SU-DHL-6 (cell line): ENCODE measurements at regions not wholly inside any gene's neighbourhood (a gene's known extent, or its start where the extent isn't known, plus 50 kb on each side); places are given as distances from the start of the nearest gene placed in this dataset.

Source experiments
- CTCF ChIP-seq: fragments of 200-600 bp; sonication (generic); IDR thresholded peaks from one replicate; pipeline ENCODE4 v1.5.1; 2017; ENCODE audit warnings: antibody characterized with exemption, mild to moderate bottlenecking, low read length, moderate library complexity; ENCODE audit not compliant: insufficient read depth, poor library complexity, severe bottlenecking
- EZH2phosphoT487 ChIP-seq: fragments of 200-600 bp; sonication (generic), shearing (Covaris generic); conservative IDR thresholded peaks from 2 replicates; pipeline ENCODE4 v1.6.1; 2018; ENCODE audit warnings: mild to moderate bottlenecking, antibody characterized with exemption, low read length, moderate library complexity, mixed read lengths

- no peak for TF ChIP-seq CTCF
- TF ChIP-seq EZH2phosphoT487, result no peak
Observed at GRCh38 chr4:36492590-36492989, 211.2 kb downstream of the DTHD1 start.
